NCI-H1092 (cell line): ENCODE measurements at regions not wholly inside any gene's neighbourhood (a gene's known extent, or its start where the extent isn't known, plus 50 kb on each side); places are given as distances from the start of the nearest gene placed in this dataset.

Experiments used
- DNase-seq: peaks from one replicate; lab custom pipeline; 2025; lab: John Stamatoyannopoulos, UW

DNA sequence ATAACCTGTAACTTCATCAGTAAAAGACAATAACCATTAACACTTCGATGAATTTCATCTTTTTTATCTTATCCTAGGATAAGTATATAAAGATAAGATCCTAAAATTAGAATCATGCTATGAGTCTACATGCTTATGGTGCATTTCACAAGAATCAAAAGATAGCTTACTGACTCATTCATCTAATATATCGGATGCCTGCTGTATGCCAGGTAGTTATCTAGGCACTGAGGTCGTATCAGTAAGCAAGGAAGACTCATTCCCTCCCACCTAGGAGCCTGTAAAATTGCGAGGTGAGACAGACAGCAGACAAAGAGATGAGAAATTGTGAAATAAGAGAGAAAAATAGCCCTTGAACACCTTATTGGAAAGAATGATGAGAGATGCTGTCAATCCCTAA, 240.6 kb upstream of the ADAMTSL1 start:
- DNase-seq, result no peak

- DNase-seq, result no peak
Measured at GRCh38 chr9:18233776-18234445, 240.0 kb upstream of the ADAMTSL1 start.

- DNase-seq, result no peak
Measured at GRCh38 chr9:18235181-18235908, 238.6 kb upstream of the ADAMTSL1 start.

- DNase-seq, result no peak
Measured at GRCh38 chr9:18236336-18236735, 237.6 kb upstream of the ADAMTSL1 start.

- no peak for DNase-seq
Measured at GRCh38 chr9:18237776-18238175, 236.2 kb upstream of the ADAMTSL1 start.

GRCh38 chr9:18238254-18238653, 235.7 kb upstream of the ADAMTSL1 start:
- DNase-seq, result no peak

DNA sequence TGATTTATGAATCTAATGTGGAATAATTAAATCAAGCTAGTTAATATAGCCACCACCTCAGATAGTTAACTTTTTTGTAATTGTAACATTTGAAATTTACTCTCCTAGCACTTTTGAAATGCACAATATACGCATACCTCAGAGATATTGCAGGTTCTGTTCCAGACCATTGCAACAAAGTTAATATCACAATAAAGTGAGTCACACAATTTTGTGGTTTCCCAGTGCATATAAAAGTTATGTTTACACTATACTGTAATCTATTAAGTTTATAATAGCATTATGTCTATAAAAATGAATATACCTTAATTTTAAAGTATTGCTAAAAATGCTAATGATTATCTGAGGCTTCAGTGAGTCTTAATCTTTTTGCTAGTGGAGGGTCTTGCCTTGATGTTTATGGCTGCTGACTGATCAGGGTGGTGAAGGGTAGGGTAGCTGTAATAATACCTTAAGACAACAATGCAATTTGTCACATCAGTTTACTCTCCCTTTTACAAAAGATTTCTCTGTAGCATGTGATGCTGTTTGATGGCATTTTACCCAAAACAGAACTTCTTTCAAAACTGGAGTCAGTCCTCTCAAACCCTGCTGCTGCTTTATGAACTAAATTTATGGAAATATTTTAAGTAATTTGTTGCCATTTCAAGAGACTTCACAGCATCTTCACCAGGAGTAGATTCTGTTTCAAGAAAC, 235.1 kb upstream of the ADAMTSL1 start:
- DNase-seq, result no peak

DNA sequence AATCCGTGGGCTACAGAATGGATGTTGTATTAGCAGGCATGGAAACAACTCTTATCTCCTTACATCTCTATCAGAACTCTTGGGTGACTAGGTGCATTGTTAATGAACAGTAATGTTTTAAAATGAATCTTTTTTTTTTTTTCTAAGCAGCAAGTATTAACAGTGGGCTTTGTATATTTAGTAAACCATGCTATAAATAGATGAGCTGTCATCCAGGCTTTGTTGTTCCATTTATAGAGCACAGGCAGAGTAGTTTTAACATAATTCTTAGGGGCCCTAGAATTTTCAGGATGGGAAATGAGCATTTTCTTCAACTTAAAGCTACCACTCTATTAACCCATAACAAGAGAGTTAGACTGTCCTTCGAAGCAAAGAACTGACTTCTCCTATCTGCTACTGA, 233.7 kb upstream of the ADAMTSL1 start:
- DNase-seq, result no peak

DNA sequence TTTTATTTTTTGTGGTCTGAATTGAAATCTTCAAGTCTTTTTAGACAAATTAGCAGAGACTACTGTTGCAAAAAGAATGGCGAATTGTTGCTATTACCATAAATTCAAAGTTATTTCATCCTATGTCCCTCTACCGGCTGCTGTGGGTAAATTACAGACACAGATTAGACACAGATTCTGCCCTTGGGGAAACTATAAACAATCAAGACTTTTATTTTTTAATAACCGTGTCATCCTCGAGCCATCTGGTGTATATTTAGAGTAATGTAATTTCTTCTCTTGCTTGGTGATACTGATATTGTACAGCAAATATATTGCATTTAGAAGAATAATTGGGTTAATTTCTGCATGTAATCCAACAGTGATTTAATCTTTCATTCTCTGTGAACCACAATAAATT, 228.0 kb upstream of the ADAMTSL1 start:
- DNase-seq, result no peak

DNA sequence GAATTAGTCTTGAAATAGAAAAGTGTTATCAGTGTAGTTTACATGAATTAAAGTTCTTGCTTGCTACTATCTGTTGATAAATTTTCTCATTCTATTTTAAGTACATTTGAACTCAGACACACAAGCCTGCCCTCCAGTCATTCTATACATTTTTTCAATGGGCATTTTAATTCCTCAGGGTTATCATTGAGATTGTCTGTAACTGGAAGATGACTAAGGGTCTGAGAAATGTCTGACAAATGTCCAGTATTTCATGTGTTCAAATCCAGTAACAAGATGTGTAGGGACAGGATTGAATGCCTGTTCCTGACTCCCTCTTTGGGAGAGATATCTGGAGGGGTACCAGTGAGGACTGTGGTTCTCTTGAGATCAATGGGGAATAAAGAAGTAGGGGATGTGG, 223.9 kb upstream of the ADAMTSL1 start:
- DNase-seq, result no peak

DNA sequence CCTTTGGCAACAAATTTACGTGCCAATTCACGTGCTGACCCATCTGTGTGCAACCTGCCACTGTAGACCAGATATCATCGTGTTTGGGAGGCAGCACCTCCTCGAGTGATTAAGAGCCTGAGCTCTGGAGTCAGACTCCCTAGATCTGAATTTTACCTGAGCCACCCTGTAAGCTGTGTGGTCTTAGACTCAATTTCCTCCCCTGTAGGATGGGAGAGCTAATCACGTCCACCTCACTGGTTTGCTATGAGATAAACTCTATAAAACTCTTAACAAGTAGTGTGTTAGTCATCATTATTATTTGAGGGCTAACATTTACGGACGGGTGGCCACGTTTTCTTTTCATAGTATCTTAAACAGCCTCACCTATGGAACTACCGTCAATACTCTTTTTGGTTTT, 220.0 kb upstream of the ADAMTSL1 start:
- no peak for DNase-seq

GRCh38 chr9:18255158-18255629, 218.8 kb upstream of the ADAMTSL1 start:
- peak; percentile 93 for DNase-seq

GRCh38 chr9:18255747-18256146, 218.2 kb upstream of the ADAMTSL1 start:
- DNase-seq, result no peak

DNA sequence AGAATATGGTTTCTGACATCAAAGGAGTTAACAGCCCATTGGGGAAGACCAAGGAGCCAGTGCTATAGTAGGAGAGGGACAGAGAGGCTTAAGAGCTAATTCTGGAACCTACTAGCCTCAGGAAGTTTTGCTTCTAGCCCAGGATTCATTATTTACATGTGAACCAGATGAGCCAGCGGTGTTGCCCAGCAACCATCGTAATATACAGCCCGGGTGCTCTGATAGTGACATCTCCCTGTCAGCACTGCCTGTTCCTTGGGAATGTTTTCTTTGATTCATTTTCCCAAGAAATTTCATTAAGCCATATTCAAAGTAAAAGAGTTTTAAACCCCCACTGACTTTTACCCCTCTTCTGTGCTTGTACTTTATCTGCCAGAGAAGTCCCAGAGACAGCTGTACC, 217.4 kb upstream of the ADAMTSL1 start:
- DNase-seq, result peak; percentile 14

GRCh38 chr9:18260521-18260920, 213.4 kb upstream of the ADAMTSL1 start:
- peak; percentile 95 for DNase-seq

DNA sequence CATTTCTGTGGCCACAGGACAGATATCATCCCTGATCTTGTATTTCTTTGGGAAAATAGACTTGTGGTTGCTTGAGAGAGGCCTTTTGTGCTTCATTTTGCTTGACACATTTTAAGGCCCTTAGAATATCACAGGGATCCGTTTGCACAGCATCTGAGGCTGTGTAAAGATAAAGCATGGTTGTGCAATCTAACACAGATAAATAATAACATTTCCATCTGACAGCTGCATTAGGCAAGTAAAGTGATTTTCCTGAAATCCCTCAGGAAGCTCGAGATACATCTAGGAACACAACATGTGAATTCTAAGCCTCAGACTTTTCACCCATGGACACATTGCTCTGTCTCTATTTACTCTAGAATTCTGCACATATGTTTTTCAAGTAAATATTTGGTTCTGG, 212.8 kb upstream of the ADAMTSL1 start:
- no peak for DNase-seq

DNA sequence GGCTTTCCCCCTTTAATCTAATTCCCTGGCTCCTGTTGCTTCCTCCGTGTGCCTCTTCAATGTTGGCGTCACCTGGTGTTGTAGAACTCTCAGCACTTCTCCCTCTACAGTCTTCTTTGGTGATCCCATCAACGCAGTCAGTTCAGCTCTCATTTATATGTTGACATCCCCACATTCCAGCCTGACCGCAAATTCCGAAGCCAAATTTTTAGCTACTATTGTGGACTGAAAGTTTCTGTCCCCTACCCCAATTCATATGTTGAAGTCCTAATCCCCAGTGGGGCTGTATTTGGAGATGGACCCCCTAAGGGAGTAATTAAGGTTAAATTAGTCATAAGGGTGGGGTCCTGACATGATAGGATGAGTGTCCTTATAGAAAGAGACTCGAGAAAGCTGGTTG, 210.6 kb upstream of the ADAMTSL1 start:
- no peak for DNase-seq

DNA sequence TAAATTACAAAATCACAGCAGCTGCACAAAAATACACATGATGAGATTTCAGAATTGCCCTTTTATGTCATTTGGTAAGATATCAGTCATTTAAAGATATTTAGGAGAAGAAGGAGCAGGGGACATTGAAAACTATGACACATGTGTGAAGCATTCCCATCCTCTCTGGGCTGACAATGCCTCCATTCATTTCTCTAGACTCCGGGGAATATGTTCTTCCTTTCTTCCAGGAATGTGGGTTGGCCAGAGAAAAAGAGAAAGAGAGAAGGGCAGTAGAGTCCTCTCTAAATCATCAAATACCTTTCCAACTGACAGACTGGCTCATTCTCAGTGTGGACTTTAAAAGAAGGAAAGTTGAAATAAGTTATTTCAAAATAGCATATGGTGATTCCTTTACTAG, 205.6 kb upstream of the ADAMTSL1 start:
- DNase-seq, result no peak

- DNase-seq, result no peak
Measured at GRCh38 chr9:18269561-18269960, 204.4 kb upstream of the ADAMTSL1 start.

GRCh38 chr9:18274693-18275092, 199.3 kb upstream of the ADAMTSL1 start:
- no peak for DNase-seq

DNA sequence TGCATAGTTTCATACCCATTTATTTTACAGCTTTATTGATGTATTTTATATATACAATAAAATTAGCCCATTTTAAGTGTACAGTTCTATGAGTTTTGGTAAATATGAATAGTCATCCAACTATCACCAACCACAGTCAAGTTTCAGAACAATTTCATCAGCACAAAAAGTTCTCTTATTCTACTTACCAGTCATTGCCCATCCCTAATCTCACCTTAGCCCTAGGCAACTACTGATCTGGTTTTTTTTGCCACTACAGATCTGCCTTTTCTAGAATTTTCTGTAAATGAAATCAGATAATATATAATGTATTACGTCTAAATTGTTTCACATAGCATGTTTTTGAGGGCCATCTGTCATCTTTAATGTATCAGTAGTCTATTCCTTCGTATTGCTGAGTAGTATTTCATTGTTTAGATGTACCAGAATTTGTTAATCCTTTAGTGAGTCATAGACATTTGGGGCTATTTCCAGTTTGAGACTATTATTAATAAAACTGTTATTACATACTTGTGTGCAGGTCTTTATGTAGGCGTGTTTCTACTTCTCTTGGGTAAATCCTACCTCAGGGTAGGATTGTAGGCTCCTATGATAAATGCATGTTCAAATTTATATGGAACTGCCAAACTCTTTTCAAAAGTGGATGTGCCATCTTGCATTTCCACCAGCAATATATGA, 198.5 kb upstream of the ADAMTSL1 start:
- DNase-seq, result no peak

DNA sequence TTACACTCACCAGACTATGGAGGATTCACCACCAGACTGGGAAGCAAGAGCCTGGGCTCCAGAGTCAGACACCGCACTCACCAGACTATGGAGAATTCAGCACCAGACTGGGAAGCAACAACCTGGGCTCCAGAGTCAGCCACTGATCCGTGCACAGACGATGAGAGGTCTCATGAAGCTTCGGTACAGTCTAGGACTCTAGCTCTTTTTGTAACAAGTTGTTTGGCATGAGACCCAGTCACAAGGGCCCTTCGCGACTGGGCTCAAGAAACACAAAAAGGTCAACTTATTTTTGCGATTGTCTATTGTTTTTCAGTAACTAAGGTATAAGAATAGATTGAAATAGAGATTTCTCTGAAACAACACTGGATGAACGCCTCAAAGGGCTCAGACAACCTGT, 192.7 kb upstream of the ADAMTSL1 start:
- no peak for DNase-seq

GRCh38 chr9:18294229-18294628, 179.7 kb upstream of the ADAMTSL1 start:
- DNase-seq, result no peak
